Endodermal cell (in vitro differentiated cells): ENCODE measurements at regions not wholly inside any gene's neighbourhood (a gene's known extent, or its start where the extent isn't known, plus 50 kb on each side); places are given as distances from the start of the nearest gene placed in this dataset.

Experiments used
- DNase-seq: peaks from one replicate; pipeline ENCODE4 v3.0.0-alpha.2; 2017
- H3K27ac ChIP-seq: 2 replicates; pipeline ENCODE4 v1.5.1; 2013; ENCODE audit warnings: mild to moderate bottlenecking, low read depth, low read length, moderate library complexity
- H3K27me3 ChIP-seq: 2 replicates; pipeline ENCODE4 v1.6.1; 2013; ENCODE audit warnings: mild to moderate bottlenecking, low read length, moderate library complexity; ENCODE audit not compliant: insufficient read depth, control insufficient read depth, poor library complexity, severe bottlenecking
- H3K36me3 ChIP-seq: 2 replicates; pipeline ENCODE4 v1.7.0; 2013; ENCODE audit warnings: mild to moderate bottlenecking, low read length, moderate library complexity; ENCODE audit not compliant: control insufficient read depth, insufficient read depth
- H3K4me1 ChIP-seq: one replicate; pipeline ENCODE4 v1.7.0; 2013; ENCODE audit warnings: low read length; ENCODE audit not compliant: control insufficient read depth, insufficient read depth
- H3K4me3 ChIP-seq: 2 replicates; pipeline ENCODE4 v1.5.1; 2013; ENCODE audit warnings: mild to moderate bottlenecking, low read length, moderate library complexity
- H3K9ac ChIP-seq: 2 replicates; pipeline ENCODE4 v1.6.1; 2013; ENCODE audit warnings: mild to moderate bottlenecking, low read length, moderate library complexity; ENCODE audit not compliant: poor library complexity, severe bottlenecking; ENCODE audit errors: extremely low read depth
- H3K9me3 ChIP-seq: 2 replicates; pipeline ENCODE4 v1.6.1; 2013; ENCODE audit warnings: mild to moderate bottlenecking, low read length, moderate library complexity; ENCODE audit not compliant: control insufficient read depth
- H3K27ac Mint-ChIP-seq: 2 replicates; pipeline ENCODE4 v1.8.0; 2020; ENCODE audit warnings: mixed read lengths
- H3K27me3 Mint-ChIP-seq: 2 replicates; pipeline ENCODE4 v1.8.0; 2021; ENCODE audit warnings: mild to moderate bottlenecking, mixed read lengths; ENCODE audit not compliant: insufficient read depth
- H3K36me3 Mint-ChIP-seq: 2 replicates; pipeline ENCODE4 v1.8.0; 2020; ENCODE audit warnings: low read depth, mixed read lengths
- H3K4me1 Mint-ChIP-seq: 2 replicates; pipeline ENCODE4 v1.8.0; 2020; ENCODE audit warnings: mixed read lengths
- H3K4me3 Mint-ChIP-seq: 2 replicates; pipeline ENCODE4 v1.8.0; 2020; ENCODE audit warnings: mild to moderate bottlenecking, moderate library complexity, mixed read lengths
- H3K9me3 Mint-ChIP-seq: 2 replicates; pipeline ENCODE4 v1.8.0; 2020; ENCODE audit warnings: mild to moderate bottlenecking, mixed read lengths
- CTCF ChIP-seq: fragments of 200-600 bp; sonication (generic); conservative IDR thresholded peaks from 2 replicates; pipeline ENCODE4 v1.5.0; 2021; ENCODE audit warnings: antibody characterized with exemption, mild to moderate bottlenecking
- WGBS, 2 experiments: methylation state at CpG; one replicate each; pipeline versions ENCODE4 v1.1.5 to v1.1.7; 2013; ENCODE audit warnings: missing lambda C conversion rate in 2 of 2, mixed read lengths in 1 of 2; ENCODE audit not compliant: insufficient coverage in 1 of 2, insufficient read length in 1 of 2; 5-methylcytosine and 5-hydroxymethylcytosine counted together

- peaks cover 35% of the 10 kb centered on the region for H3K27me3 ChIP-seq
- no peak overlapping the region for H3K27ac ChIP-seq
- Mint-ChIP-seq H3K27ac (no peak overlapping the region), H3K4me1 (no peaks in the 10 kb centered on the region), H3K9me3 (peaks cover 4% of the 10 kb centered on the region), H3K27me3 (peaks cover 31% of the 10 kb centered on the region), H3K36me3 (no peaks in the 10 kb centered on the region), H3K4me3 (no peak overlapping the region)
- H3K4me1 ChIP-seq, result no peaks in the 10 kb centered on the region
- 88 to 89% methylated on average over 21 to 24 of the region's 24 CpGs for WGBS, 2 experiments
- no peak overlapping the region for H3K9ac ChIP-seq
- no peak for TF ChIP-seq CTCF
- H3K9me3 ChIP-seq, result no peaks in the 10 kb centered on the region
- peak; percentile 55 for DNase-seq
- no peak overlapping the region for H3K4me3 ChIP-seq
- no peaks in the 10 kb centered on the region for H3K36me3 ChIP-seq
Observed at GRCh38 chr20:21781446-21782075, 76.1 kb downstream of the PAX1 start.

- Histone ChIP-seq H3K27me3 (peaks cover 35% of the 10 kb centered on the region), H3K9me3 (no peaks in the 10 kb centered on the region), H3K4me3 (no peak overlapping the region), H3K4me1 (no peaks in the 10 kb centered on the region), H3K27ac (no peak overlapping the region), H3K36me3 (no peaks in the 10 kb centered on the region), H3K9ac (no peak overlapping the region)
- Mint-ChIP-seq H3K4me1 (no peaks in the 10 kb centered on the region), H3K27me3 (peaks cover 27% of the 10 kb centered on the region), H3K4me3 (no peak overlapping the region), H3K9me3 (peaks cover 4% of the 10 kb centered on the region), H3K27ac (no peak overlapping the region), H3K36me3 (no peaks in the 10 kb centered on the region)
- DNase-seq, result no peak
- no peak for TF ChIP-seq CTCF
- WGBS, 2 experiments, result 67 to 100% methylated on average over 2 to 3 of the region's 4 CpGs
Observed at GRCh38 chr20:21780528-21780927, 75.1 kb downstream of the PAX1 start.
